HG03025 (cell line): ENCODE measurements at regions not wholly inside any gene's neighbourhood (a gene's known extent, or its start where the extent isn't known, plus 50 kb on each side); places are given as distances from the start of the nearest gene placed in this dataset.
A peak's percentile ranks its signal among the peaks of the same experiment; 100 is the strongest.

ENCODE experiments used
- ATAC-seq: cut with Tn5 transposase; IDR thresholded peaks from one replicate; pipeline ENCODE4 v1.9.1; 2021; ENCODE audit warnings: mild to moderate bottlenecking, moderate library complexity; ENCODE audit not compliant: unreplicated experiment, low FRiP score

GRCh38 chr2:104570259-104570658 is 283.7 kb upstream of the POU3F3 start:
- ATAC-seq: no peak

DNA sequence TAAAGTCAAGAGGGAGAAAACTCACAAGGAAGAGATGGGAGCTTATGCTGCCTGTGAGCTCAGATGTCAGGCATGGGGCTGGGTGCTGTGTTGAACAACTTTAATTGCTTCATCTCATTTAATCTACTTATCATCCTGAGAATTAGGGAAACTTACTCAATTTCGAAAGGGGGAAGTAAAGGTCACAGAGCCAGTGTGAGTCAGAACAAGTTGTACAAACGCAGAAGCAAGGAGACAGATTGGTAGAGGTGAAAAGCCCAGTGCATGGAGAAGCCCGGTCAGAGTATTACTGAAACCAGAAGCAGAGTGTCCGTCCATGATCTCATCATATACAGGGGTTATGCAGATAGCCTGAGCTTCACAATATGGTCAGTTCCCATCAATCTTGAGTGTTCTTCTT is 281.1 kb upstream of the POU3F3 start:
- no peak for ATAC-seq

DNA sequence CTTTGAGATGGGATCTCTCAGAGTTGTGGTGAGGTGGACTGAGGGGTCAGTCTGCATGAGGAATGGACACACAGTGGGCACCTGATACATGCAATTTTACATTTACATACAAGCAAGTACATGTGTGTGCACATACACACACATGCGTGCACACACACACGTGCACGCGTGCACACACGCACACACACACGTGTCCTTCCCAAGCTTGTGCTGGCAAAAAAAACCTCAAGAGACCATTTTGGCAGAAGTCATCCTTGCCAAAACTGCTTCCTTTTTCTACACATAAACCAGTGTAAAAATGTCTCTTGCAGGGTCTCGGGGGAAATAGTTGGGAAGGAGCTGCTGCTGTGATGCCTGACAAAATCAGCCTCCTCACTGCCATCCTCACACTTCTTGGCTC is 279.5 kb upstream of the POU3F3 start:
- no peak for ATAC-seq

GRCh38 chr2:104577143-104577542 is 276.8 kb upstream of the POU3F3 start:
- peak; percentile 49 for ATAC-seq

- no peak for ATAC-seq
These were observed 271.4 kb upstream of the POU3F3 start for GRCh38 chr2:104582471-104582870.

DNA sequence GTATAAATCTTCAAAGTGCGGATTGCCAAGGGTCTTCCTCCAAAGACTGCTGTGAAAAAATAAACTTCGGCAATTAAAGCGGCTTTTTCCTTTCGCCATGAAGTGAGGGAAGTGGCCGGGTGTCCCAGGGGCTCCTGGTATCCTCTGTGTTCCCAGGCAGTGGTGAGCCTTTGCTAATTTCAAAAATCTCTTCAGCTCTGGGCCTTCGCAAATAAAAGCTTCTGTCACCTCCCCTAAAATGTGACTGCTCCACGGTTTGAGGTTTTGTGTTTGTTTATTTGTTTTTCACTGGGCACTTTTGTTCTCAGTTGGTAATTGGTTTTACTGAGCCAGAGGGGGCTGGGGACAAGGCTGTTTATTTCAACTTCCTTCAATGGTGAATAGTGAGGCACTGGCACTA is 270.1 kb upstream of the POU3F3 start:
- ATAC-seq: no peak

GRCh38 chr2:104584393-104584792 is 269.5 kb upstream of the POU3F3 start:
- ATAC-seq: no peak

GRCh38 chr2:104595576-104595975 is 258.3 kb upstream of the POU3F3 start:
- ATAC-seq: no peak

DNA sequence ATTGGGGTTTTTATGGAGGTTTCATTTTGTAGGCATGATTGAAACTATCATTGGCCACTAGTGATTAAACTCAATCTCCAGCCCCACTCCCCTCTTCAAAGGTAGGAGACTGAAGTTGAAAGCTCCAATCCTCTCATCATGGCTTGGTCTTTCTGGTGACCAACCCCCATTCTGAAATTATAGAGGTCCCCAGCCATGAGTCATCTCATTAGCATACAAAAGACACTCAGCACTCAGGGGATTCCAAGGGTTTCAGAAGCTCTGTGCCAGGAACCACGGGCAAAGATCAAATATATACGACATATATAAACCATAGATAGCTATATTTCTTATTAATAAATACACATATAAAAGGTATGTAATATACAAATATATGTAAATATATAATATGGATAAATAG is 256.0 kb upstream of the POU3F3 start:
- no peak for ATAC-seq

- no peak for ATAC-seq
These were observed 255.3 kb upstream of the POU3F3 start for GRCh38 chr2:104598636-104599035.

DNA sequence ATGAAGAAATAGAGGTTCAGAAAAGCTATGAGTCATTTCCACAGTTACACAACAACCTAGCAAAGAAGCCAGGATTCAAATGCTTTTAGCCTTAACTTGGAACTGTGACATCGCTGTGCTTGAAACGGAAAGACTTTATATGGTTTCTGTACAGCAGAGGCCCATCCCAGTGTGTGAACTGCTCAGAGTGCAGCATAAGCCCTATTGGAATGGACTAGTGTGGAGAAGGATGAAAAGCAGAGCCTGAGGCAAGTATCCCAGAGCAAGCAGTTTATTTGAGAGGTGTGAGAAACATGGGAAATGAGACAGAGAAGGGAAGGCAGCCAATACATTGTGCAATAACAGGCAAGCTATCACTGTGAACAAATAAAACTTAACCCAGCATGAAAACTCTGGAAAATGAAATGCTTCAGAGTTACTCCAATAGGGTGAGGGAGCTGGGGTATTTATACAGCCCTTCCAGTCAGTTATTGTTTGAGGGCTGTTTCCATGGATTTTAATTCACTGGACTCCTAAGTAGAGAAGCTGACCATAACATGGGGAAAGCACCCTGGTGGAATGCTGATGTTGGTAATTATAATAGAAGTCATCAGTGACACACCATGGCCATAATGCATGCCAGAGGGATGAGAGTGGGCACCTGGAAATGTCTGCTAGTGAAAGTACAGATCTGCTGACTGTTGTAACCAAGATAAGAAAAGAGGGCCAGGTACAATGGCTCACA is 254.0 kb upstream of the POU3F3 start:
- no peak for ATAC-seq

DNA sequence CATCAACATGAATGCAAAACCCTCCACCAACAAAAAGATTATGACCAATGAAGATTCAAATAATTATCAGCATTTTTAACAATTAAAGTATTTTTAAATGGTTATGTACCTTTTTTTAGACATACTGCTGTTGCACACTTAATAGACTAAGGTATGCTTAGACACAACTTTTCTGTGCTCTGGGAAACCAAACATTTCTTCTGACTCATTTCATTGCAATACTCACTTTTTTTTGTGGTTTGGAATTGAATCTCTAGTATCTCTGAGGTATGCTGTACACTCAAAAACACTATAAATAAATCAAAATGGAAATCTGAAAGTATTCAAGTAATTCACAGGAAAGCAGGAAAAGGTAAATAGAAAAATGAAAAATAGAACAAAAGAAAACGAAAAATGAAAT is 247.9 kb upstream of the POU3F3 start:
- ATAC-seq: no peak

DNA sequence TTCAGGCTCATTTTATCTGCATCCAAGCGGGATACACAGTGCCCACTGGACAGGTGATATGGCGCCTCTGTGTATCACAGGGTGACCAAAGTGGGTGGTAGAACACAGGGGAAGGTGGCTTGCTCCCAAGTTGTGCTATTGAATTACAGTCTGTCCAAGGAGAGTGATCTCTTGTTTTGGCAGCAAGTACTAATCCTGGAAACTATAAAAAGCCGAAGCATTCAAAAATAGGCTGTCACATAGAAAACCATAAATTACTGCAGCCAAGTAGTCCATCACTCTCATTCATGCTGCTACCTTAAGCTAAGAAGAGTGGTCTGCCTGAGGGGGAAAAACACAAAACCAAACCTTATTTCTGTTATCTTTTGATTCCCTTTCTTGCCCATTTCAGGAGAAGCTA is 237.1 kb upstream of the POU3F3 start:
- ATAC-seq: no peak

DNA sequence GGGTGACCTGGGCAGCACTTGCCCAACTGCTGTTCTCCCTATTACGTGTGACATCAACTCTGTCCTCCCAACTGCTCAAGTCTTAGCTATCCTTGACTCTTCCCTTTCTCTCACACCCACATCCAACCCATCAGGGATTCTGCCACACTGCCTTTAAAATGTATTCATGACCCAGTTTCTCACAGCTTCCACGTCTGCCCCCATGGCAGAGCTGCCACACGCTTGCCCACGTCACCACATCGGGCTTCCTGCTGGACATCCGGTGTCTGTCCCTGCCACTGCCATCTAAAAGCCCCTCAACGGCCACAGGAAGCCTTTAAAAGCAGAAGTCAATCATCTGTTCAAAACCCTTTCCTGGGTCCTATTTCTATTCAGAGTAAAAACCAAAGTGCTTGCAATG is 233.1 kb upstream of the POU3F3 start:
- ATAC-seq: no peak

GRCh38 chr2:104635608-104636007 is 218.3 kb upstream of the POU3F3 start:
- no peak for ATAC-seq

GRCh38 chr2:104638190-104638858 is 215.6 kb upstream of the POU3F3 start:
- no peak for ATAC-seq

DNA sequence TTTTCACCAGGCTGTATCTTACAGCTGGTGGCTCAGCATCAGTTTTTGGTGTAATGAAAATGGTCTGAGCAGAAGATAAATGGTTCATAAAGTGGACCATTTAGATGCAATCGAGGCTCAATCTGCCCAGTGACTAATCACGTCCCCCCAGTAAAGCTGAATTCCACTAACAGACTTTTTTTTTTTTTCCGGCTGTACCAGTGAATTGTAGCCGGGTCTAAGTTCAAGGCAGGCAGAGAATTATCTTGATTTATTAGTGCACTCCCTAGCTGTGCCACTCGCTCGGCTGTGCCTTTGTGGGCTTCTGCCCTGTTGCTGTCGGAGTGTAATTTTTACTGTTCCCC is 215.1 kb upstream of the POU3F3 start:
- ATAC-seq: no peak

GRCh38 chr2:104641786-104642185 is 212.1 kb upstream of the POU3F3 start:
- ATAC-seq: no peak

DNA sequence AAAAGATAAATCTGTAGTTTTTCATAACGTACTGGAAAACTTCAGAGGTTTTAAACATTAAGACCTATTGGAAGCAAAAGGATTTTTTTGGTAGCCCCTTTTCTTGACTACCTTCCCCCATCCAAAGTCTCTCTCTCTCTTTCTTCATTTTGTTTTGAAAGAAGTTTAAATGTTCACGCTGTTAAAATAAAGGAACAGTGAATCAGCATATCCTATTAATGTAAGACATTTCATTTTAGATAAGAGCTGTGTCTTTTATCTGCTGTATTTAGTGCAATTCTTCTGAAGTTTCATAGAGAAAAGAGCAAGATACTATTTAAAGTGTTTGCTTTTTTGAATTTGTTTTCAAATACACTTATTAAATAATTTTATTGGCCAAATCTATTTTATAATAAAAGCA is 205.5 kb upstream of the POU3F3 start:
- no peak for ATAC-seq

DNA sequence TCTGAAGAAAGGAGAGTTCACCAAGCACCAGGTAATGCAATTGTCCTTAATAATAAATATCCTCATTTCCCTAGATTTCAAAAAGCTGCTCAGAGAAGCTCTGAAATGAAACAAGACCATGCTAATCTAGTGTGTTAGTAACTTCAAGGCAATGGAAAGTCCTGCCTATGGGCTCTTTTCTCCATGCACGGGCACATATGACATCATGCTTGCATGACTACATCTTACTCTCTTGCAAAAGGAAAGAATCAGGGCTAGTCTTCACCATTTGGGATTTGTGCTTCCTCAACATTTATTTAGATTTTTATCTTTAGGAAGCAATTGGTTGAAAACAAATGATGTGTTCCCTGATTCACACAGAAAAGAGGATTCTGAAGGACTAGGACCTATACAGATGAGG is 204.0 kb upstream of the POU3F3 start:
- ATAC-seq: no peak

GRCh38 chr2:104650405-104650996 is 203.4 kb upstream of the POU3F3 start:
- ATAC-seq: no peak

GRCh38 chr2:104654811-104655210 is 199.1 kb upstream of the POU3F3 start:
- no peak for ATAC-seq
